ENCODE measurements at regions not wholly inside any gene's neighbourhood (a gene's known extent, or its start where the extent isn't known, plus 50 kb on each side); places are given as distances from the start of the nearest gene placed in this dataset.
"Not testable (repeated sequence)": the region's sequence is repeated elsewhere in the genome, so short reads cannot be mapped to it uniquely, and the experiment has no call there.

DNA sequence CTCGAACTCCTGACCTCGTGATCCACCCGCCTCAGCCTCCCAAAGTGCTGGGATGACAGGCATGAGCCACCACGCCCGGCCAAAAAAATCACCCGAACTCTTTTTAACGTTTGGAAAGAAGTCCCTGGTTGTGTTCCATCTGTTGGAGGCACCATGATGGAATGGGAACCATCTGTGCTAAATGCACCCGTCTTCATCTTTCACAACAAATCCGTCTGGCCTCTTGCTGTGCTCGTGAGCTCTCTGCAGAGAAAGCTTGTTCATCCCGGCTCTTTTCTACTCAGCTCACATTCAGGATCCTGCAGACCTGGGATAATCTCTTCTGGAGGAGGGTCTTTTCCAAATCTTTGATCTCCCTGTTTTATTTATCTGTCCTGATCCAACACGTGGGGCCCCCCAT lies 188.8 kb downstream of the CRLF2 start:
- Histone ChIP-seq H4K20me1 (ENCODE audit: control insufficient read depth, insufficient read depth, low read length, poor library complexity, severe bottlenecking) (no peaks in the 10 kb centered on the region), H3K4me2 (replicated peaks; ENCODE audit: low read depth, low read length, poor library complexity, severe bottlenecking) (no peak overlapping the region), H3K9me3 (ENCODE audit: control extremely low read depth in 1 of 3, control insufficient read depth in 2 of 3, insufficient read depth in 1 of 3, low read length in 2 of 3) (peaks cover 5 to 30% (median 10%) of the 10 kb centered on the region in 3 donors), H3K27me3 (replicated peaks in 1 of 4; ENCODE audit: control extremely low read depth in 1 of 4, control insufficient read depth in 3 of 4, insufficient read depth in 4 of 4, low read length in 3 of 4) (peaks cover 0 to 2% (median 0%) of the 10 kb centered on the region in 4 experiments), H3K79me2 (ENCODE audit: control insufficient read depth, insufficient read depth, low read length) (no peaks in the 10 kb centered on the region), H2AFZ (ENCODE audit: insufficient read depth, low read depth, low read length, poor library complexity, severe bottlenecking) (no peak overlapping the region), H3K4me3 (ENCODE audit: control extremely low read depth in 1 of 5, extremely low read depth in 1 of 5, insufficient read depth in 1 of 5, low read depth in 2 of 5, low read length in 4 of 5) (no peak overlapping the region), H3K36me3 (replicated peaks in 1 of 2; ENCODE audit: control extremely low read depth in 1 of 2, control insufficient read depth in 1 of 2, extremely low read depth in 1 of 2, insufficient read depth in 2 of 2, low read length in 1 of 2) (no peaks in the 10 kb centered on the region), H3K27ac (ENCODE audit: low read length in 2 of 2) (no peak overlapping the region), H3K9ac (ENCODE audit: low read length) (no peak overlapping the region), H3K4me1 (ENCODE audit: control insufficient read depth in 2 of 2, insufficient read depth in 2 of 2, low read length in 2 of 2) (peaks cover 9 to 13% of the 10 kb centered on the region in 2 donors)
- WGBS (ENCODE audit: insufficient coverage): 93% methylated on average over 9 of the region's 12 CpGs
- intact Hi-C loops (cut with micrococcal nuclease): no loop called here
- H3K9me3 Mint-ChIP-seq (ENCODE audit: insufficient read depth): no peaks in the 10 kb centered on the region
- POLR2A ChIA-PET: no interaction called here
- no peak overlapping the region for H3K4me3 Mint-ChIP-seq
- CTCF ChIA-PET: no interaction called here
- ATAC-seq (ENCODE audit: low read depth): no peak
- peaks cover 9% of the 10 kb centered on the region for H3K27me3 Mint-ChIP-seq
- peaks cover 16% of the 10 kb centered on the region for H3K4me1 Mint-ChIP-seq
- DNase-seq: no peak
- no peak overlapping the region for H3K27ac Mint-ChIP-seq
- no peak for TF ChIP-seq EZH2 (IDR thresholded peaks at IDR 0.05; ENCODE audit: borderline replicate concordance, insufficient read depth, low read depth, low read length, poor library complexity, severe bottlenecking)
- TF ChIP-seq, protein P1, sequence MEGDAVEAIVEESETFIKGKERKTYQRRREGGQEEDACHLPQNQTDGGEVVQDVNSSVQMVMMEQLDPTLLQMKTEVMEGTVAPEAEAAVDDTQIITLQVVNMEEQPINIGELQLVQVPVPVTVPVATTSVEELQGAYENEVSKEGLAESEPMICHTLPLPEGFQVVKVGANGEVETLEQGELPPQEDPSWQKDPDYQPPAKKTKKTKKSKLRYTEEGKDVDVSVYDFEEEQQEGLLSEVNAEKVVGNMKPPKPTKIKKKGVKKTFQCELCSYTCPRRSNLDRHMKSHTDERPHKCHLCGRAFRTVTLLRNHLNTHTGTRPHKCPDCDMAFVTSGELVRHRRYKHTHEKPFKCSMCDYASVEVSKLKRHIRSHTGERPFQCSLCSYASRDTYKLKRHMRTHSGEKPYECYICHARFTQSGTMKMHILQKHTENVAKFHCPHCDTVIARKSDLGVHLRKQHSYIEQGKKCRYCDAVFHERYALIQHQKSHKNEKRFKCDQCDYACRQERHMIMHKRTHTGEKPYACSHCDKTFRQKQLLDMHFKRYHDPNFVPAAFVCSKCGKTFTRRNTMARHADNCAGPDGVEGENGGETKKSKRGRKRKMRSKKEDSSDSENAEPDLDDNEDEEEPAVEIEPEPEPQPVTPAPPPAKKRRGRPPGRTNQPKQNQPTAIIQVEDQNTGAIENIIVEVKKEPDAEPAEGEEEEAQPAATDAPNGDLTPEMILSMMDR (IDR thresholded peaks at IDR 0.05): no peak

DNA sequence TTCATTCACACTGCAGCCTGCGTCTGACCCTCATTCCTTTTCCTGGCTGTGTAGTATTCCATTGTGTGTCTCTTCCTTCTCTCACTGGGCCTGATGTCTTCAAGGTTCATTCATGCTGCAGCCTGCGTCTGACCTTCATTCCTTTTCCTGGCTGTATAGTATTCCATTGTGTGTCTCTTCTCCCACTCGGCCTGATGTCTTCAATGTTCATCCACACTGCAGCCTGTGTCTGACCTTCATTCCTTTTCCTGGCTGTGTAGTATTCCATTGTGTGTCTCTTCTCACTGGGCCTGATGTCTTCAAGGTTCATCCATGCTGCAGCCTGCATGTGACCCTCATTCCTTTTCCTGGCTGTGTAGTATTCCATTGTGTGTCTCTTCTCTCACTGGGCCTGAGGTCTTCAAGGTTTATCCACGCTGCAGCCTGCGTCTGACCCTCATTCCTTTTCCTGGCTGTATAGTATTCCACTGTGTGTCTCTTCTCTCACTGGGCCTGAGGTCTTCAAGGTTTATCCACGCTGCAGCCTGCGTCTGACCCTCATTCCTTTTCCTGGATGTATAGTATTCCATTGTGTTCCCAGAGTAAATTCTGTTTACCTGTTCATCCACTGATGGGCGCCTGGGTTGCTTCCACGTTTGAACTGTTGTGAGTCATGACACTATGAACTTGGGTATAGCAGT lies 191.0 kb downstream of the CRLF2 start:
- H3K4me3 ChIP-seq (ENCODE audit: control extremely low read depth in 1 of 5, extremely low read depth in 1 of 5, insufficient read depth in 1 of 5, low read depth in 2 of 5, low read length in 4 of 5); H4K20me1 ChIP-seq (ENCODE audit: control insufficient read depth, insufficient read depth, low read length, poor library complexity, severe bottlenecking); CTCF ChIA-PET; H3K27ac Mint-ChIP-seq; intact Hi-C loops (cut with micrococcal nuclease); DNase-seq; H3K9me3 Mint-ChIP-seq (ENCODE audit: insufficient read depth); H3K4me2 ChIP-seq (replicated peaks; ENCODE audit: low read depth, low read length, poor library complexity, severe bottlenecking); H3K36me3 ChIP-seq (replicated peaks in 1 of 2; ENCODE audit: control extremely low read depth in 1 of 2, control insufficient read depth in 1 of 2, extremely low read depth in 1 of 2, insufficient read depth in 2 of 2, low read length in 1 of 2); POLR2A ChIA-PET; H2AFZ ChIP-seq (ENCODE audit: insufficient read depth, low read depth, low read length, poor library complexity, severe bottlenecking); H3K27me3 Mint-ChIP-seq; H3K79me2 ChIP-seq (ENCODE audit: control insufficient read depth, insufficient read depth, low read length); ATAC-seq (ENCODE audit: low read depth); H3K4me1 ChIP-seq (ENCODE audit: control insufficient read depth in 2 of 2, insufficient read depth in 2 of 2, low read length in 2 of 2); H3K4me3 Mint-ChIP-seq; H3K27ac ChIP-seq (ENCODE audit: low read length in 2 of 2); H3K4me1 Mint-ChIP-seq; H3K27me3 ChIP-seq (replicated peaks in 1 of 4; ENCODE audit: control extremely low read depth in 1 of 4, control insufficient read depth in 3 of 4, insufficient read depth in 4 of 4, low read length in 3 of 4); H3K9ac ChIP-seq (ENCODE audit: low read length): not testable (repeated sequence)
- peaks cover 5 to 39% (median 10%) of the 10 kb centered on the region in 3 donors for H3K9me3 ChIP-seq (ENCODE audit: control extremely low read depth in 1 of 3, control insufficient read depth in 2 of 3, insufficient read depth in 1 of 3, low read length in 2 of 3)
- 95% methylated on average over 5 of the region's 9 CpGs for WGBS (ENCODE audit: insufficient coverage)
